ENCODE measurements at regions not wholly inside any gene's neighbourhood (a gene's known extent, or its start where the extent isn't known, plus 50 kb on each side); places are given as distances from the start of the nearest gene placed in this dataset.
"Not testable (repeated sequence)": the region's sequence is repeated elsewhere in the genome, so short reads cannot be mapped to it uniquely, and the experiment has no call there.

DNA sequence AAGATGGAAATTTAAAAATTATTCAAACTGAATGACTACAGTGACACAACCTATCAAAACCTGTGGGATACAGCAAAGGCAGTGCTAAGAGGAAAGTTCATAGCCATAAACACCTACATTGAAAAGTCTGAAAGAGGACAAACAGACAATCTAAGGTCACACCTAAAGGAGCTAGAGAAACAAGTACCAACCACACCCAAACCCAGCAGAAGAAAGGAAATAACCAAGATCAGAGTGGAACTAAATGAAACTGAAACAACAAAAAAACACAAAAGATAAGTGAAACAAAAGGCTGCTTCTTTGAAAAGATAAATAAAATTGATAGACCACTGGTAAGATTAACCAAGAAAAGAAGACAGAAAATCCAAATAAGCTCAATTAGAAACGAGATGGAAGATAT lies 247.2 kb upstream of the ZNF804A start:
- Histone ChIP-seq H3K9me3 (ENCODE audit: control insufficient read depth, insufficient read depth, low read depth, low read length) (no peaks in the 10 kb centered on the region), H3K27ac (ENCODE audit: low read depth, low read length) (no peak overlapping the region), H3K4me1 (ENCODE audit: control insufficient read depth, insufficient read depth, low read length) (no peaks in the 10 kb centered on the region), H3K4me3 (ENCODE audit: low read depth, low read length) (no peak overlapping the region), H3K27me3 (ENCODE audit: control insufficient read depth, insufficient read depth, low read length) (no peaks in the 10 kb centered on the region), H3K36me3 (ENCODE audit: control insufficient read depth, insufficient read depth, low read length) (no peaks in the 10 kb centered on the region), H3K9ac (ENCODE audit: low read length) (no peak overlapping the region)

GRCh38 chr2:184357033-184357432 lies 241.3 kb upstream of the ZNF804A start:
- Histone ChIP-seq H3K4me1 (ENCODE audit: control insufficient read depth, insufficient read depth, low read length) (no peaks in the 10 kb centered on the region), H3K27ac (ENCODE audit: low read depth, low read length) (no peak overlapping the region), H3K27me3 (ENCODE audit: control insufficient read depth, insufficient read depth, low read length) (no peaks in the 10 kb centered on the region), H3K9ac (ENCODE audit: low read length) (no peak overlapping the region), H3K4me3 (ENCODE audit: low read depth, low read length) (no peak overlapping the region), H3K9me3 (ENCODE audit: control insufficient read depth, insufficient read depth, low read depth, low read length) (no peaks in the 10 kb centered on the region), H3K36me3 (ENCODE audit: control insufficient read depth, insufficient read depth, low read length) (no peaks in the 10 kb centered on the region)

GRCh38 chr2:184359379-184359778 lies 238.9 kb upstream of the ZNF804A start:
- H3K27ac ChIP-seq (ENCODE audit: low read depth, low read length): no peak overlapping the region
- no peaks in the 10 kb centered on the region for H3K9me3 ChIP-seq (ENCODE audit: control insufficient read depth, insufficient read depth, low read depth, low read length)
- no peaks in the 10 kb centered on the region for H3K27me3 ChIP-seq (ENCODE audit: control insufficient read depth, insufficient read depth, low read length)
- no peak overlapping the region for H3K4me3 ChIP-seq (ENCODE audit: low read depth, low read length)
- no peaks in the 10 kb centered on the region for H3K36me3 ChIP-seq (ENCODE audit: control insufficient read depth, insufficient read depth, low read length)
- H3K9ac ChIP-seq (ENCODE audit: low read length): no peak overlapping the region
- H3K4me1 ChIP-seq (ENCODE audit: control insufficient read depth, insufficient read depth, low read length): no peaks in the 10 kb centered on the region

DNA sequence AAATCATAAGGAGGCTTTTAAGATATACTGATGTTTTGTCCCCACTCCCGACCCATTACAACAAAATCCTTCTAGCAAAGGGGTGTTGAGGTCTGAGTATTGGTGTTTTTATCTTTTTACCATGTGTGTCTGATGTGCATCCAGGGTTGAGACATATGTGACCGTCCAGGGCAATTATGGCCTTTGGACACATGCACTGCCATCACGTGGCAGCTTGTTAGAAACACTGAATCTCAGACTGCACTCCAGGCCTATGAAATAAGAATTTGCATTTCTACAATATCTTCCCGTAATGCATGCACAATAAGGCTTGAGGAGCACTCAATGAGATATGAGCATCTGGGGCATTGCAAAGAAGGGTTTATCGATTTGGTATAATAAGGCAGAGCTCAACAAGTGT lies 235.1 kb upstream of the ZNF804A start:
- Histone ChIP-seq H3K9ac (ENCODE audit: low read length) (no peak overlapping the region), H3K27ac (ENCODE audit: low read depth, low read length) (no peak overlapping the region), H3K4me3 (ENCODE audit: low read depth, low read length) (no peak overlapping the region), H3K4me1 (ENCODE audit: control insufficient read depth, insufficient read depth, low read length) (no peaks in the 10 kb centered on the region), H3K36me3 (ENCODE audit: control insufficient read depth, insufficient read depth, low read length) (no peaks in the 10 kb centered on the region), H3K9me3 (ENCODE audit: control insufficient read depth, insufficient read depth, low read depth, low read length) (no peaks in the 10 kb centered on the region), H3K27me3 (ENCODE audit: control insufficient read depth, insufficient read depth, low read length) (no peaks in the 10 kb centered on the region)

DNA sequence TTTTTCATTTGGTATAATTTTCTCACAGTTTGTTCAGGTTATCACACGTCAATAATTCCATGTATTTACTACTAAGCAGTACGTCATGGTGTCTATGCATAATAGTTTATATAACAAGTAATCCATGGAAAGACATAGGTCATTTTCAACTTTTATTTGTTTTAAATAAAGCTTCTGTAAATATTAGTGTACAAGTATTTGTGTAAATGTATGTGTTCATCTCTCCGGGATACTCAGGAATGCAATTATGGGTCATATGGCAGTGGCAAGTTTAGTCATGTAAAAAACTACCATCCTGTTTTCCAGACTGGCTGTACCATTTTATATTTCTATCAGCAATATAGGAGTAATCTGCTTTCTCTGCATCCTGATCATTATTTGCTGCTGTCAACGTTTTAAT lies 231.1 kb upstream of the ZNF804A start:
- H3K9ac ChIP-seq (ENCODE audit: low read length): no peak overlapping the region
- H3K9me3 ChIP-seq (ENCODE audit: control insufficient read depth, insufficient read depth, low read depth, low read length): no peaks in the 10 kb centered on the region
- H3K4me3 ChIP-seq (ENCODE audit: low read depth, low read length): no peak overlapping the region
- H3K36me3 ChIP-seq (ENCODE audit: control insufficient read depth, insufficient read depth, low read length): no peaks in the 10 kb centered on the region
- H3K4me1 ChIP-seq (ENCODE audit: control insufficient read depth, insufficient read depth, low read length): peaks cover 5% of the 10 kb centered on the region
- no peaks in the 10 kb centered on the region for H3K27me3 ChIP-seq (ENCODE audit: control insufficient read depth, insufficient read depth, low read length)
- H3K27ac ChIP-seq (ENCODE audit: low read depth, low read length): no peak overlapping the region

DNA sequence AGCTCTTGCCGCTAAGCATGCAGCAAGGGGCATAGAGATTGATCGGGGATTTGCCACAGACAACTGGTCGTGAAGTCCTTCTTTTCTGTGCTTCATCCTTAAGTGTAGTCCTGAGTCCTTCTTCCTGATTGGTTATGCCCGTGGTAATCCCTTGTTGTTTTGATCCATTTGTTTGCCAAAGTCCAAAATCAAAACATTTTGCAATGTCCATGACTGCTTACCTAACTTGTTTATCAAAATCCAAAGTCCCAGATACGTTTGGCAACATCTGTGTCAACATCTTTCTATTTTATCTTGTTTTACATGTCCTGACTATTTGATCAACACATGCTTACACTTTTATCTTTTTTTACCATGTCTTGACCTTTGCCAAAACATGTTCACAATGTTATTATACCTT lies 229.0 kb upstream of the ZNF804A start:
- peaks cover 9% of the 10 kb centered on the region for H3K4me1 ChIP-seq (ENCODE audit: control insufficient read depth, insufficient read depth, low read length)
- no peak overlapping the region for H3K4me3 ChIP-seq (ENCODE audit: low read depth, low read length)
- no peak overlapping the region for H3K27ac ChIP-seq (ENCODE audit: low read depth, low read length)
- no peaks in the 10 kb centered on the region; the same call in 1 of the 2 replicates for H3K9me3 ChIP-seq (ENCODE audit: control insufficient read depth, insufficient read depth, low read depth, low read length)
- H3K9ac ChIP-seq (ENCODE audit: low read length): no peak overlapping the region
- H3K27me3 ChIP-seq (ENCODE audit: control insufficient read depth, insufficient read depth, low read length): no peaks in the 10 kb centered on the region
- no peaks in the 10 kb centered on the region for H3K36me3 ChIP-seq (ENCODE audit: control insufficient read depth, insufficient read depth, low read length)

DNA sequence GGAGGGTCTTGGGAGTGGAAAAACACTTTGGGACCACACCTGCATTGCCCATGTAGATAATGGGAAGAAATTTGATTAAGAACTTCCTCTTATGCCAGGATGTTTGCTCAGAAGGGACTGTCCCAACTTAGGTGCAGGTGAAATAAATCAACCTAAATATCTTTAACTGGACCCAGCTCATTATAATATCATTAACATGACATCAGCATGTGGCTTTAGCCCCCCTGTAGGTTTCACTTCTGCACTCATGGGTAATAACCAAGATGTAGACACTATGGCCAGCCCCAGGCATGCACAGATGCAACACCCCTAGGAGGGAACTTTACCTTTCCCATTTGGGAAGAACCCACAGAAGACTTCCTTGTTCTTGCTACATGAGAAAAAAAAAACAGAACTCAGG lies 227.4 kb upstream of the ZNF804A start:
- no peak overlapping the region for H3K27ac ChIP-seq (ENCODE audit: low read depth, low read length)
- H3K4me3 ChIP-seq (ENCODE audit: low read depth, low read length): no peak overlapping the region
- no peaks in the 10 kb centered on the region for H3K27me3 ChIP-seq (ENCODE audit: control insufficient read depth, insufficient read depth, low read length)
- no peaks in the 10 kb centered on the region for H3K36me3 ChIP-seq (ENCODE audit: control insufficient read depth, insufficient read depth, low read length)
- peaks cover 9% of the 10 kb centered on the region; the same call in 1 of the 2 replicates for H3K9me3 ChIP-seq (ENCODE audit: control insufficient read depth, insufficient read depth, low read depth, low read length)
- H3K9ac ChIP-seq (ENCODE audit: low read length): no peak overlapping the region
- peaks cover 9% of the 10 kb centered on the region for H3K4me1 ChIP-seq (ENCODE audit: control insufficient read depth, insufficient read depth, low read length)

- H3K9ac ChIP-seq (ENCODE audit: low read length): no peak overlapping the region
- peaks cover 9% of the 10 kb centered on the region; the same call in 1 of the 2 replicates for H3K9me3 ChIP-seq (ENCODE audit: control insufficient read depth, insufficient read depth, low read depth, low read length)
- no peaks in the 10 kb centered on the region for H3K27me3 ChIP-seq (ENCODE audit: control insufficient read depth, insufficient read depth, low read length)
- peaks cover 9% of the 10 kb centered on the region for H3K4me1 ChIP-seq (ENCODE audit: control insufficient read depth, insufficient read depth, low read length)
- H3K27ac ChIP-seq (ENCODE audit: low read depth, low read length): no peak overlapping the region
- H3K36me3 ChIP-seq (ENCODE audit: control insufficient read depth, insufficient read depth, low read length): no peaks in the 10 kb centered on the region
- no peak overlapping the region for H3K4me3 ChIP-seq (ENCODE audit: low read depth, low read length)
Observed at GRCh38 chr2:184371641-184372040, 226.7 kb upstream of the ZNF804A start.

DNA sequence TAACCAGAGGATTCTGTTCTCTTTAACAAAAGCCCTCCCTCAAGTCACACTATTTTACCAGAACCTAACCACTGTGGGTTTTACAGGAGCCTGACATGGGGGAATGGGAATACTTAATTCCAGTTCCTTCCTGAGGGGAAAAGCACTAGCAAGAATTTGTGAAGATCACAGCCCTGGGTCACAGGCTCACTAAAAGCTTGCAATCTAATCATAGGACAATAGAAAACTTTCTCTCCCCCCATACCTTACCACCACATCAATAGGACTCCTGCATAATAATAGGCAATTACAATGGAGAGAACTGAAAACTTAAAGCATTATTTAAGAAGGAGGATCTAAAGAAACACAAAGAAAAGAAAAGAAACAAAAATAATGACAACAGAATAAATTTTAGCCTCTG lies 225.8 kb upstream of the ZNF804A start:
- Histone ChIP-seq H3K36me3 (ENCODE audit: control insufficient read depth, insufficient read depth, low read length) (no peaks in the 10 kb centered on the region), H3K4me3 (ENCODE audit: low read depth, low read length) (no peak overlapping the region), H3K27ac (ENCODE audit: low read depth, low read length) (no peak overlapping the region), H3K27me3 (ENCODE audit: control insufficient read depth, insufficient read depth, low read length) (no peaks in the 10 kb centered on the region), H3K4me1 (ENCODE audit: control insufficient read depth, insufficient read depth, low read length) (peaks cover 9% of the 10 kb centered on the region), H3K9me3 (ENCODE audit: control insufficient read depth, insufficient read depth, low read depth, low read length) (peaks cover 9% of the 10 kb centered on the region; the same call in 1 of the 2 replicates), H3K9ac (ENCODE audit: low read length) (no peak overlapping the region)

DNA sequence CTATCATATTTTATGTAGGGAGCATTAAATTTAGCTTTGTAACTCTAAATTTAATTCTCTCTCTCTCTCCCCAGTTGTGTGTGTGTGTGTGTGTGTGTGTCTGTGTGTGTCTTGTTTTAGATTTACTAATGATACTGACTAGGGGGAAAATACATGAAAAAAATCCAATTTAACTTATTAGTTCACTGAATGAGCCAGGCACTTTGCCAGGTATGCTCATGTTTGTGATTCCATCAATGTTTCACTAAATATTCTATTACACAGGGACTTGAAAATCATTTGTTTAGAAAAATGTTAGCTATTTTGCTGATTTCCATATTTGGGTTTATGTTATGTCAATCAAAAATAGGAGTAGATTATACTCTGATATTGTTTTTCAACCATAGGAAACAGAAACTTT lies 203.7 kb upstream of the ZNF804A start:
- Histone ChIP-seq H3K27ac (ENCODE audit: low read depth, low read length) (no peak overlapping the region), H3K4me3 (ENCODE audit: low read depth, low read length) (no peak overlapping the region), H3K4me1 (ENCODE audit: control insufficient read depth, insufficient read depth, low read length) (no peaks in the 10 kb centered on the region), H3K9me3 (ENCODE audit: control insufficient read depth, insufficient read depth, low read depth, low read length) (no peaks in the 10 kb centered on the region), H3K36me3 (ENCODE audit: control insufficient read depth, insufficient read depth, low read length) (no peaks in the 10 kb centered on the region), H3K9ac (ENCODE audit: low read length) (no peak overlapping the region), H3K27me3 (ENCODE audit: control insufficient read depth, insufficient read depth, low read length) (no peaks in the 10 kb centered on the region)

- Histone ChIP-seq H3K9ac (ENCODE audit: low read length) (no peak overlapping the region), H3K4me3 (ENCODE audit: low read depth, low read length) (no peak overlapping the region)
Observed at GRCh38 chr2:184402381-184402780, 195.9 kb upstream of the ZNF804A start.

GRCh38 chr2:184407041-184407630 lies 191.2 kb upstream of the ZNF804A start:
- H3K9me3 ChIP-seq (ENCODE audit: control insufficient read depth, insufficient read depth, low read depth, low read length): peaks cover 17% of the 10 kb centered on the region
- not testable (repeated sequence) for H3K9ac ChIP-seq (ENCODE audit: low read length); H3K36me3 ChIP-seq (ENCODE audit: control insufficient read depth, insufficient read depth, low read length); H3K4me3 ChIP-seq (ENCODE audit: low read depth, low read length); H3K27ac ChIP-seq (ENCODE audit: low read depth, low read length); H3K4me1 ChIP-seq (ENCODE audit: control insufficient read depth, insufficient read depth, low read length); H3K27me3 ChIP-seq (ENCODE audit: control insufficient read depth, insufficient read depth, low read length)

More at GRCh38 chr2:184402381-184402780, 195.9 kb upstream of the ZNF804A start:
- Histone ChIP-seq H3K9me3 (ENCODE audit: control insufficient read depth, insufficient read depth, low read depth, low read length) (peaks cover 12% of the 10 kb centered on the region), H3K27ac (ENCODE audit: low read depth, low read length) (no peak overlapping the region), H3K27me3 (ENCODE audit: control insufficient read depth, insufficient read depth, low read length) (no peaks in the 10 kb centered on the region), H3K4me1 (ENCODE audit: control insufficient read depth, insufficient read depth, low read length) (no peaks in the 10 kb centered on the region), H3K36me3 (ENCODE audit: control insufficient read depth, insufficient read depth, low read length) (no peaks in the 10 kb centered on the region)
